GM10266 (cell line): ENCODE measurements at regions not wholly inside any gene's neighbourhood (a gene's known extent, or its start where the extent isn't known, plus 50 kb on each side); places are given as distances from the start of the nearest gene placed in this dataset.

Source experiments
- DNase-seq: peaks from one replicate; pipeline ENCODE4 v3.0.0; 2012; ENCODE audit errors: extremely low spot score
- CTCF ChIP-seq: IDR thresholded peaks from 2 replicates; pipeline ENCODE4 v1.5.1; 2012; ENCODE audit warnings: mild to moderate bottlenecking, low read depth; ENCODE audit not compliant: control insufficient read depth, insufficient read depth; ENCODE audit errors: missing control alignments

GRCh38 chr3:135364676-135365075 is 569.6 kb downstream of the EPHB1 start:
- TF ChIP-seq CTCF, result no peak

GRCh38 chr3:135366816-135367215 is 571.8 kb downstream of the EPHB1 start:
- no peak for TF ChIP-seq CTCF
- no peak for DNase-seq

More at GRCh38 chr3:135364676-135365075, 569.6 kb downstream of the EPHB1 start:
- no peak for DNase-seq

- TF ChIP-seq CTCF, result no peak
- DNase-seq, result no peak
These were observed 573.3 kb downstream of the EPHB1 start for GRCh38 chr3:135368316-135368715.

GRCh38 chr3:135368781-135369180 is 573.7 kb downstream of the EPHB1 start:
- no peak for TF ChIP-seq CTCF
- no peak for DNase-seq

GRCh38 chr3:135374571-135374970 is 579.5 kb downstream of the EPHB1 start:
- TF ChIP-seq CTCF, result no peak
- DNase-seq, result no peak

GRCh38 chr3:135382188-135382587 is 583.3 kb upstream of the PPP2R3A start:
- TF ChIP-seq CTCF, result no peak
- DNase-seq, result no peak

- no peak for TF ChIP-seq CTCF
- no peak for DNase-seq
These were observed 582.9 kb upstream of the PPP2R3A start for GRCh38 chr3:135382621-135383020.
